Thymus (tissue), 11 donors: ENCODE measurements at regions not wholly inside any gene's neighbourhood (a gene's known extent, or its start where the extent isn't known, plus 50 kb on each side); places are given as distances from the start of the nearest gene placed in this dataset.

Experiments
- DNase-seq, 9 donors: peaks; one replicate each; pipeline ENCODE4 v3.0.0-alpha.2; 2013; ENCODE audit warnings: low spot score in 9 of 9, low read depth in 6 of 9, missing footprints in 1 of 9
- H3K27ac ChIP-seq, 2 donors: one replicate each; pipeline ENCODE4 v1.5.1; 2013; ENCODE audit warnings: control low read depth in 1 of 2, low read depth in 1 of 2, low read length in 1 of 2, mild to moderate bottlenecking in 1 of 2, moderate library complexity in 1 of 2
- H3K27me3 ChIP-seq, 2 donors: one replicate each; pipeline ENCODE4 v1.5.1; 2013; ENCODE audit warnings: low read length in 1 of 2; ENCODE audit not compliant: control insufficient read depth in 2 of 2, insufficient read depth in 1 of 2
- H3K36me3 ChIP-seq, 2 donors: one replicate each; pipeline ENCODE4 v1.5.1; 2013; ENCODE audit warnings: low read length in 1 of 2, mild to moderate bottlenecking in 1 of 2, moderate library complexity in 1 of 2; ENCODE audit not compliant: control insufficient read depth in 2 of 2, insufficient read depth in 2 of 2
- H3K4me1 ChIP-seq, 2 donors: one replicate each; pipeline ENCODE4 v1.5.1; 2013; ENCODE audit warnings: low read length in 2 of 2; ENCODE audit not compliant: control insufficient read depth in 2 of 2, insufficient read depth in 2 of 2
- H3K4me3 ChIP-seq, 2 donors: one replicate each; pipeline ENCODE4 v1.5.1; 2013; ENCODE audit warnings: low read length in 2 of 2, control low read depth in 1 of 2, mild to moderate bottlenecking in 1 of 2
- H3K9me3 ChIP-seq, 2 donors: one replicate each; pipeline ENCODE4 v1.5.1; 2013; ENCODE audit warnings: low read length in 1 of 2, mild to moderate bottlenecking in 1 of 2; ENCODE audit not compliant: control insufficient read depth in 2 of 2, insufficient read depth in 1 of 2
- WGBS: extraction: QIAGEN DNeasy Blood & Tissue Kit; methylation state at CpG from one replicate; pipeline ENCODE4 v1.1.7; 2013; 5-methylcytosine and 5-hydroxymethylcytosine counted together
- donor health status: healthy.

- DNase-seq: no peak
- 94% methylated on average over 4 of the region's 4 CpGs for WGBS
- H3K4me3 ChIP-seq: no peak overlapping the region
- H3K4me1 ChIP-seq: no peaks in the 10 kb centered on the region
- H3K27ac ChIP-seq: no peak overlapping the region
- no peaks in the 10 kb centered on the region for H3K27me3 ChIP-seq
- no peaks in the 10 kb centered on the region for H3K36me3 ChIP-seq
- H3K9me3 ChIP-seq: no peaks in the 10 kb centered on the region
Observed at GRCh38 chr13:40329781-40330485, 336.5 kb downstream of the FOXO1 start.

GRCh38 chr13:40330950-40331349 is 335.5 kb downstream of the FOXO1 start:
- H3K27ac ChIP-seq: no peak overlapping the region
- no peaks in the 10 kb centered on the region for H3K4me1 ChIP-seq
- no peaks in the 10 kb centered on the region for H3K36me3 ChIP-seq
- DNase-seq: no peak
- no peaks in the 10 kb centered on the region for H3K9me3 ChIP-seq
- no peak overlapping the region for H3K4me3 ChIP-seq
- no peaks in the 10 kb centered on the region for H3K27me3 ChIP-seq
- WGBS: 98% methylated on average over 9 of the region's 9 CpGs

- H3K4me3 ChIP-seq: no peak overlapping the region
- H3K9me3 ChIP-seq: no peaks in the 10 kb centered on the region
- no peaks in the 10 kb centered on the region for H3K27me3 ChIP-seq
- H3K36me3 ChIP-seq: no peaks in the 10 kb centered on the region
- DNase-seq: no peak
- no peaks in the 10 kb centered on the region for H3K4me1 ChIP-seq
- H3K27ac ChIP-seq: no peak overlapping the region
Observed at GRCh38 chr13:40331802-40332201, 334.6 kb downstream of the FOXO1 start.

- WGBS: 95% methylated on average over 4 of the region's 4 CpGs
- no peak overlapping the region for H3K4me3 ChIP-seq
- no peak for DNase-seq
Observed at GRCh38 chr13:40333226-40333625, 333.2 kb downstream of the FOXO1 start.

GRCh38 chr13:40334031-40334430 is 332.4 kb downstream of the FOXO1 start:
- peaks cover 0 to 3% of the 10 kb centered on the region in 2 donors for H3K4me1 ChIP-seq
- H3K27me3 ChIP-seq: no peaks in the 10 kb centered on the region
- no peak overlapping the region for H3K4me3 ChIP-seq
- no peaks in the 10 kb centered on the region for H3K9me3 ChIP-seq
- H3K36me3 ChIP-seq: no peaks in the 10 kb centered on the region
- no peak overlapping the region for H3K27ac ChIP-seq
- no peak for DNase-seq
- WGBS: 88% methylated on average over 3 of the region's 3 CpGs

More at GRCh38 chr13:40333226-40333625, 333.2 kb downstream of the FOXO1 start:
- Histone ChIP-seq H3K36me3 (no peaks in the 10 kb centered on the region), H3K27ac (no peak overlapping the region), H3K4me1 (peaks cover 0 to 3% of the 10 kb centered on the region in 2 donors), H3K9me3 (no peaks in the 10 kb centered on the region), H3K27me3 (no peaks in the 10 kb centered on the region)

- Histone ChIP-seq H3K27me3 (no peaks in the 10 kb centered on the region), H3K27ac (no peak overlapping the region), H3K9me3 (no peaks in the 10 kb centered on the region), H3K4me1 (peaks cover 0 to 3% of the 10 kb centered on the region in 2 donors), H3K36me3 (no peaks in the 10 kb centered on the region), H3K4me3 (no peak overlapping the region)
- no peak for DNase-seq
- 96% methylated on average over 6 of the region's 6 CpGs for WGBS
Observed at GRCh38 chr13:40334616-40335015, 331.8 kb downstream of the FOXO1 start.

- no peaks in the 10 kb centered on the region for H3K36me3 ChIP-seq
- H3K27ac ChIP-seq: no peak overlapping the region
- H3K4me1 ChIP-seq: peaks cover 0 to 3% of the 10 kb centered on the region in 2 donors
- WGBS: 89% methylated on average over 7 of the region's 7 CpGs
- no peaks in the 10 kb centered on the region for H3K9me3 ChIP-seq
- H3K4me3 ChIP-seq: no peak overlapping the region
- peak in 1 of 9 donors; percentile 26 for DNase-seq
- H3K27me3 ChIP-seq: no peaks in the 10 kb centered on the region
Observed at GRCh38 chr13:40336228-40337221, 329.9 kb downstream of the FOXO1 start.

GRCh38 chr13:40337651-40338050 is 328.8 kb downstream of the FOXO1 start:
- Histone ChIP-seq H3K4me1 (peaks cover 0 to 3% of the 10 kb centered on the region in 2 donors), H3K27me3 (no peaks in the 10 kb centered on the region), H3K27ac (no peak overlapping the region), H3K4me3 (no peak overlapping the region), H3K9me3 (no peaks in the 10 kb centered on the region), H3K36me3 (no peaks in the 10 kb centered on the region)
- DNase-seq: no peak
- WGBS: 75% methylated on average over 6 of the region's 6 CpGs

GRCh38 chr13:40338217-40338616 is 328.2 kb downstream of the FOXO1 start:
- no peak overlapping the region for H3K27ac ChIP-seq
- no peaks in the 10 kb centered on the region for H3K9me3 ChIP-seq
- peaks cover 0 to 3% of the 10 kb centered on the region in 2 donors for H3K4me1 ChIP-seq
- no peak for DNase-seq
- 97% methylated on average over 5 of the region's 5 CpGs for WGBS
- H3K36me3 ChIP-seq: no peaks in the 10 kb centered on the region
- H3K4me3 ChIP-seq: no peak overlapping the region
- H3K27me3 ChIP-seq: no peaks in the 10 kb centered on the region
